ENCODE measurements at regions not wholly inside any gene's neighbourhood (a gene's known extent, or its start where the extent isn't known, plus 50 kb on each side); places are given as distances from the start of the nearest gene placed in this dataset.
"Not testable (repeated sequence)": the region's sequence is repeated elsewhere in the genome, so short reads cannot be mapped to it uniquely, and the experiment has no call there.

DNA sequence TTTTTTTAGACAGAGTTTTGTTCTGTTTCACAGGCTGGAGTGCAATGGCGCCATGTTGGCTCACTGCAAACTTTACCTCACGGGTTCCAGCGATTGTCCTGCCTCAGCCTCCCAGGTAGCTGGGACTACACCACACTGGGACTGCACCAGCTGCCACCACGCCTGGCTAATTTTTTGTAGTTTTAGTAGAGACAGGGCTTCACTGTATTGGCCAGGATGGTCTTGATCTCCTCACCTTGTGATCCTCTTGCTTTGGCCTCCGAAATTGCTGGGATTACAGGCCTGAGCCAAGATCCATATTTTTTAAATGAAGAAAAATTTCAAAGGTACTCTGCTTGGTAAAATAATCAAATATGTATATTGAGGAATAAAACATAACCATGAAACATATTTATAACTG, 195.8 kb upstream of the TPTE start:
- peak; percentile 63 for DNase-seq (ENCODE audit: low read depth)

DNA sequence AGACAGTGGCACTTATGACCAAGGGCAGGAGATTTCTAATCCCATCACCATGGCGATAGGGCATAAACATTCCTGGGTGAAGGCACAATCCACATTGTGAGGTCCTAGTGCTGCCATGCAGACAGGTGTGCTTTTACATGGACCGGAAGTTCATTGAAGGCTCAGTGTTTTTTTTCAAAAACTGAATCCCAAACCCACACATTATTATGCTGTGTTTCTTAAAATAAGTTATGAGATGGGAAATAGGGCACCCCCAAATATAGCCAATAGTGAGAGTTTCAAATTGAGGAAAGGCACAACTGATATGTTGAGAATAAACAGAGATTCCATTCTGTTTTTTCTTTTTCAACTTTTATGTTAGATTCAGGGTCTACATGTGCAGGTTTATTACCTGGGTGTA, 195.2 kb upstream of the TPTE start:
- DNase-seq (ENCODE audit: low read depth): not testable (repeated sequence)

DNA sequence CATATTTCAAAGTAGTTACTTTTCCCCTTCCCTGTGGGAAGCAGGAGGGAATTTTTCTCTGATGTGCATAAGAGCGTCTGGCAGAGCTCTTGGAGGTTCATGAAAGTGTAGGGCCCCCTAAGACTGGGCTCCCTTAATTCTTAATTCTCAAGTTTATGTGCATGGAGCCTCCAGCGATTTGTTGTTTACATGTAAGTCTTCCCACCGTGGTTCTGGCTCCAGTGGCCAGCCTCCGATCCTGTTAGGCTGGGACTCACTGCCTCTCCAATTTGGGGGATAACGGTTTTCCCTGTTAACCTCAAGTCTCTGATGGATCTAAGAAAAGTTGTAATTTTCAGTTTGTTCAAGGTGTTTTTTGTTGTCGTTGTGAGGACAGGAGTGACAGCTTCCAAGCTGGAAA, 192.7 kb upstream of the TPTE start:
- not testable (repeated sequence) for DNase-seq (ENCODE audit: low read depth)

DNA sequence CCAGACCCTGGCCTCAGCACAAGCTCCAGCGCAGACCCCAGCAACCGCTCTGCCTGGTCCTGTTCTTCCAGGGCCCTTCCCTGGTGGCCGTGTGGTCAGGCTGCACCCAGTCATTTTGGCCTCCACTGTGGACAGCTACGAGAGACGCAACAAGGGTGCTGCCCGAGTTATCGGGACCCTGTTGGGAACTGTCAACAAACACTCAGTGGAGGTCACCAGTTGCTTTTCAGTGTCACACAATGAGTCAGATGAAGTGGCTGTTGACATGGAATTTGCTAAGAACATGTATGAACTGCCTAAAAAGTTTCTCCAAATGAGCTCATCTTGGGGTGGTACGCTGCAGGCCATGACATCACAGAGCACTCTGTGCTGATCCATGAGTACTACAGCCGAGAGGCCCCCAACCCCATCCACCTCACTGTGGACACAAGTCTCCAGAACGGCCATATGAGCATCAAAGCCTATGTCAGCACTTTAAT, 190.7 kb upstream of the TPTE start:
- DNase-seq (ENCODE audit: low read depth): not testable (repeated sequence)

DNA sequence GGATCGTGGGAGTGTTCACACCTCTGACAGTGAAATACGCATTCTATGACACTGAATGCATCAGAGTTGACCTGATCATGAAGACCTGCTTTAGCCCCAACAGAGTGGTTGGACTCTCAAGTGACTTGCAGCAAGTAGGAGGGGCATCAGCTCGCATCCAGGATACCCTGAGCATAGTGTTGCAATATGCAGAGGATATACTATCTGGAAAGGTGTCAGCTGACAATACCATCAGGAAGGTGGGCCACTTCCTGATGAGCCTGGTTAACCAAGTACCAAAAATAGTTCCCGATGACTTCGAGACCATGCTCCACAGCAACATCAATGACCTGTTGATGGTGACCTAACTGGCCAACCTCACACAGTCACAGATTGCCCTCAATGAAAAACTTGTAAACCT, 190.2 kb upstream of the TPTE start:
- not testable (repeated sequence) for DNase-seq (ENCODE audit: low read depth)

DNA sequence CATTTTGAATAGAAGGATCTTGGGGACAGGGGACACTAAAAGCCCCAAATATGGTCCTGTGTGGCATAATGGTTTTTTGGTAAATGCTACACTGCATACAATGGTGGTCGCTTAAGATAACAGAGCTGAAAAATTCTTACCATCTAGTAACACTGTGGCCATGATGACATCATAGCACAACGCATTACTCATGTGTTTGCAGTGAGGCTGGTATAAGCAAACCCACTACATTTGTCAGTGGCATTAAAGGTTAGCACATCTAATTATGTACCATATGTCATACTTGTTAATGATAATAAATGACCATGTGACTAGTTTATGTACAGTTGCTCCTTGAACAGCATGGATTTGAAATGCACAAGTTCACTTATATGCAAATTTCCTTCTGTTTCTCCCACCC, 188.4 kb upstream of the TPTE start:
- DNase-seq (ENCODE audit: low read depth): not testable (repeated sequence)

DNA sequence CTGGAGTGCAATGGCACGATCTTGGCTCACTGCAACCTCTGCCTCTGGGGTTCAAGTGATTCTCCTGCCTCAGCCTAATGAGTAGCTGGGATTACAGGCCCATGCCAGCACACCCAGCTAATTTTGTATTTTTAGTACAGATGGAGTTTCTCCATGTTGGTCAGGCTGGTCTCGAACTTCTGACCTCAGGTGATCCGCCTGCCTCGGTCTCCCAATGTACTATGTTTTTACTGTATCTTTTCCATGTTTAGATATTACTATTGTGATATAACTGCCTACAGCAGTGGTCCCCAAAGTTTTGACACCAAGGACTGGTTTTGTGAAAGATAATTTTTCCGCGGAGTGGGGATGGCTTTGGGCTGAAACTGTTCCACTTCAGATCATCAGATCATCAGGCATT, 187.0 kb upstream of the TPTE start:
- DNase-seq (ENCODE audit: low read depth): not testable (repeated sequence)

DNA sequence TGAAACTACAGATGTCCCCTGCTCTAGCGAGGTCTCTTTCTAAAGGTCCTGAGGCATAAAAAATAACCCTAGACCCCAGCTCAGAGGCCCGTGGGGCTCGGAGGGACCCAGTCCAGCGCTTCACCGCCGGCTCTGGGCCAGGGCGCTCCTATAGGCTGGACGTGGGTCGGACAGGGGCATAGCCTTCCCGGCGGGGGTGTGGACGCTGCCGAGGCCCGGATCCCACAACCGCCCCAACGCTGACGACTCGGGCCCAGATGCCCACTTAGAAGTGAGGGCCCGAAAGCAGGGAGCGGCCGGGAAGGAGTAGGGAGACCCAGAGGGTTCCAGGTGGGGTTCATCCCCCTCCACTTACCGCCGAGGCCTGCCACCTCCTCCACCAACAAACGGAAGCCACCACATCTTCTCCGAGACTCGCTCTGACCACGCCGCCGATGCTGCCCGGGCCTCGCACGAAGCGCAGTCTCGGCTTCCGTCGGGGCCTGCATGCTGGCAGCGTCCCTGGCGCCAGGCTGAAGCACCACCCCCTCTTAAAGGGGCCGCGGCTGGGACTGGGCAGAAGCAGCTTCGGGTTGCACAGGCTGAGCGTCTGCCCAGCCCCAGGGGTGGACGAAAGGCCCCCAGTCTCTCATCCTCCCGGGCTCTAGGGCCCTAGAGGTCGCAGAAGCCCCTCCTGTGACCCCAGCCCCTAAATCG, 179.0 kb upstream of the TPTE start:
- not testable (repeated sequence) for DNase-seq (ENCODE audit: low read depth)

DNA sequence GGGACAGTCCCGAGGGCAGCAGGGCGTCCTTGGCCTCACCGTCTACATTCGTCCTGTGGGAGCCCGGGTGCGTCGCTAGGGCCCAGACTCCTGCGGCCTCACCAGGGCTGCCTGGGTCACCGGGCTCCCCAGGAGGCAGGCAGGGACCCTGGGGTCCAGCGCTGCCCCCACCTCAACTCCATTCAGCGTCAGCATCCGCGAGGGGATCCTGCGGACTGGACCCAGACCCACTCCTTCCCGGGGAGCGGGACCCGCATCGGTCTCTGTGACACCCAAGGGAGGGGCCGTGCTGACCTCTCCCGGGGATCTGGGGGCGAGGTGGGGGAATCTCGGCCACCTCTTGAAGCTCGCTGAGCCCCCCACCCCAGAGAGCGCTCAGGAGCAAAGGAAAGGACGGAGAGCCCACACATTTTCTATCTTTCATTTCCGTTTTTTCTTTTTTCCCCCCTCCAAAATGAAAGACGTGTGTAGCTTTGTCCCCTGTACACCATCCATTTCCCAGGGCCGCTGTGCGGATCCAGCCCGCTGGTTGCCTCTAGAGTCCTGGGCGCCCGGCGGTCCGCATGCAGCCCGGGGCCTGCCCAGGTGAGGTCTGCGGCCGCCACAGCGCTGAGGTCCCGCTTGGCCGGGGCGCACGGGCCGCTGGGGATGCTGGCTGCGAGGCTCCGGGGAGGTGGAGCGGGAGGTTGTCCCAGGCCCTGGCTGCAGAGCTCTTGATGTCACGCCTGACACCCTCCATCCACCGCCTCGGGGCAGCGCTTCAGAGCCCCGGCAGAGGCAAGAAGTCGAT, 178.0 kb upstream of the TPTE start:
- not testable (repeated sequence) for DNase-seq (ENCODE audit: low read depth)

DNA sequence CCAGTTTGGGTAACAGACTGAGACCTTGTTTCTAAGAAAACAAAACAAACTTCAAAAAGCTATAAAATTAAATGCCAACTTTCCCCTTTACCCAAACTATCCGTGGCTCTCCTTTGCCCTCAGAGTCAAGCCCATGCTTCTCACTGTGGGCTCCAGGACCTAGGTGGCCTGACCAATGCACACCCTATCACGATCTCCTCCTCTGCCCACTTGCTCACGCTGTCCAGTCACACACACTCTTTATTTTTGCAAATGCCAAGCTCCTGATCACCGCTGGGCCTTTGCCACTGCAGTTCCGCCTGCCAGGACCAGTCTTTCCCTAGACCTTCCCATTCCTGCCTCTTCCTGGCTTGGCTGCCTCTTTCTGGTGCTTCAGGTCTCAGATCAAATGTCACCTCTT, 177.1 kb upstream of the TPTE start:
- DNase-seq (ENCODE audit: low read depth): not testable (repeated sequence)

DNA sequence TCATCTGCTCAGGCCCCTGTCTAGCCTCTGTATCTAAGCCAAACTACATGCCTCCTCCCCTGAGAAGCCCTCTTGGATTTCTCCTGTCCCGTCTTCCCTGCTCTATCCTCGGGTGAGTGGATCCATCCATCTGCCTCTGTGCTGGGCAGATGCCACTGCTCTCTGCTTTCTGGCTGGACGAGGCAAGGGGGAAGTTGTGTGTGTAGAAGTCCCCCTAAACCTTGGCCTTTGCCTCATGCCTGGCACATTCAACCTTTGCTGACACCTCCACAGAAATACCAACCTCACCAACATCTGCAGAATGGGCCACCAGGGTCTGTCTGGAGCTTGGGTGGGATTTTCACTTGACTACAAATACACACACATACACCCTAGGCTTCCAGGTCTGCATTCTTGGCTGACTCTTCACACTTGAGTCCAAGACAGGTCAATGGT, 176.2 kb upstream of the TPTE start:
- not testable (repeated sequence) for DNase-seq (ENCODE audit: low read depth)

DNA sequence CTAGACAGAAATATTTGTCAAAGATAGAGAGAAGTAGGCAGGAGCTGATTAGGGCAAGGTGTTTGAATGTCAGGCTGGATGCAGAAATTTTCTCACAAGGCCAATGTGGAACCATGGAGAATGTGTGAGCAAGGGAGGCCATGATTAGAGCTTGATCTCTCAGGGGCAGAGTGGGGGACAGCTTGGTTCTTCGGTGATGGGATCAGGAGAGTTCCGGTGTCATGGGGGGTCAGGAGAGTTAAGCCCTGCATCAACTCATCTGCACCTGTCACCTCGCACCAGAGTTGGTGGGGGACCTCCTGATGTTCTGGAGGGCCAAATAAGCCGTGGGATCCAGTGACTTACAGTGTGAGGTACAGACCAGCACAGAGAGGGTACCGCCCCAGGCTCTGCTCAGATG, 175.1 kb upstream of the TPTE start:
- not testable (repeated sequence) for DNase-seq (ENCODE audit: low read depth)

DNA sequence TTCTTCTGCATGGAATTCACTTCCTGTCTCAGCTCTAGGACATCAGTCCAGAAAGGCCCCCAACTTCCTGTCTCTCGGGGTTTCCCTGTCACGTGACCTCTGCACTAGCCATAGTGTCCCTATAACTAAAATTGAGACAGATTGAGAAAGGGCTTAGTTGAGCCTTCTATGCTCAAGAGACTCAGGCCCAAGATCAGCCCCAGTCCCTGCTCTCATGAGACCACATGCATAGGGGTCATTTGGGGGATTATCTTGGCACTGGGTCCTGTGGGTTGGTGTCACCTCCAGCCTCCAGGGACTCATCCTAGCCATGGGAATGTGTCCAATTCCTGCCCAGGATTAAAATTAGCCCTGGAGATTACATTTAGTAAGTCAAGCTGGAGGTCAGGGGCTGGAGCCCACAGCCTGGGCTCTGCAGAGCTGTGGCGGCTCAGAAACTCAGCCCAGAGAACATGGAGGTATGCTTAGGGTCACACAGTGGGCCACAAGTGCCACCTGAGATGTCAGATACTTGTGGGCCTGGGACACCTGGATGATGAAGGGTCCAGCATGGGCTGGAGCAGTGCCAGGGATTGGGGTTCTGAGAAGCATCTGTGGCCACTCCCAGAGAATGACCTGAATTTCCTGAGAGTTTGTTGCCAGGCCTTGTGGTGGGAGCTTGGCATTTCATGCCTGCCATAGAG, 174.3 kb upstream of the TPTE start:
- DNase-seq (ENCODE audit: low read depth): not testable (repeated sequence)

DNA sequence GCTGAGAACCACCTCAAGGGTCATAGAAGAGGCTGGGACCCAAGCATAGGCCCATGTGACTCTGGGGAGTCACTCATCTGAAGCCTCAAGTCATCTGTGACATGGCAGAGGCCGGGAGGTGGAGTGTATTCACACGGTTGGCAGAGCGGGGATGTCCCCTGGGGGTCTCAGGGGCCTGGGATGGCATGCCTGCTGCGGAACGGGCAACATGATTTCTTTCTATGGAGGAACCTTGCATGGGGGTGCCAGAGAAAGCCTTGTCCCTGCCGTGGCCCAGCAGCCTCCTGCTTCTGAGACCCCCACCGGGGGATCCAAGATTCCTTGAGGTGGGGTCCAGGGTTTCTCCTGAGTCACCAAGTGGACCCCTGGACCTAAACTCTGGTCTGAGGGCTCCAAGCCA, 173.7 kb upstream of the TPTE start:
- not testable (repeated sequence) for DNase-seq (ENCODE audit: low read depth)

DNA sequence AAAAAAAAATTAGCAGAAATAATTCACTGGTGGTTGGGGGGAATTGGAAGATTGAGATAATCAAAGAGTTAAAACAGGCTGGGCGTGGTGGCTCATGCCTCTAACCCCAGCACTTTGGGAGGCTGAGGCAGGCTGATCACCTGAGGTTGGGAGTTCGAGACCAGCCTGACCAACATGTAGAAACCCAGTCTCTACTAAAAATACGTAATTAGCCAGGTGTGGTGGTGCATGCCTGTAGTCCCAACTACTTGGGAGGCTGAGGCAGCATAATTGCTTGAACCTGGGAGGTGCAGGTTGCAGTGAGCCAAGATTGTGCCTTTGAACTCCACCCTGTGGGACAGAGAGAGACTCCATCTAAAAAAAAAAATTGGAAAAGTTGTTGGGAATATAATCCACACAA, 173.2 kb upstream of the TPTE start:
- DNase-seq (ENCODE audit: low read depth): not testable (repeated sequence)

DNA sequence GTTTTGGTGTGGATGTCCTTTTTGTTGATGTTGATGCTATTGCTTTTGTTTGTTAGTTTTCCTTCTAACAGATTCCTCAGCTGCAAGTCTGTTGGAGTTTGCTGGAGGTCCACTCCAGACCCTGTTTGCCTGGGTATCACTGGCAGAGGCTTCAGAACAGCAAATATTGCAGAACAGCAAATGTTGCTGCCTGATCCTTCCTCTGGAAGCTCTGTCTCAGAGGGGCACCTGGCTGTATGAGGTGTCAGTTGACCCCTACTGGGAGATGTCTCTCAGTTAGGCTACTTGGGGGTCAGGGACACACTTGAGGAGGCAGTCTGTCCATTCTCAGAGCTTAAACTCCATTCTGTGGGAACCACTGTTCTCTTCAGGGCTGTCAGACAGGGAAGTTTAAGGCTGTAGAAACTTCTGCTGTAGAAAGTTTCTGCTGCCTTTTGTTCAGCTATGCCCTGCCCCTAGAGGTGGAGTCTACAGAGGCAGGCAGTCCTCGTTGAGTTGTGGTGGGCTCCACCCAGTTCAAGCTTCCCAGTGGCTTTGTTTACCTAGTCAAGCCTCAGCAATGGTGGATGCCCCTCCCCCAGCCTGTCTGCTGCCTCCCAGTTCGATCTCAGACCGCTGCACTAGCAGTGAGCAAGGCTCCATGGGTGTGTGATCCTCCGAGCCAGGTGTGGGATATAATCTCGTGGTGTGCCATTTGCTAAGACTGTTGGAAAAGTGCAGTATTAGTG, 166.4 kb upstream of the TPTE start:
- DNase-seq (ENCODE audit: low read depth): not testable (repeated sequence)

DNA sequence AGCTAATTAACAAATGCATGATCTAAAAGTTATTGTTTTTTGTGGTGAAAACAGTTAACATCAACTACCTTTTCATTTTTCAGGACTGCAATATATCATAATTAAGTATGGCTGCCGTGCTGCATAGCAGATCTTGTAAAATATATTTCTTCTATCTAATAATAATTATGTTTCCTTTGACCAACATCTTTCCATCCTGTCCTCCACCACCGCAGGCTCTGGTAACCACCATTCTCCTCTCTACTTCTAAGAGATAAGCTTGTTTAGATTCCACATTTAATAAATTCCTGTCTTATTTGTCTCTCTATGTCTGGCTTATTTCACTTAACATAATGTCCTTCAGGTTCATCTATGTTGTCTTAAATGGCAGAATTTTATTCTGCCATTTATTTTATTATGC, 162.3 kb upstream of the TPTE start:
- DNase-seq (ENCODE audit: low read depth): not testable (repeated sequence)

DNA sequence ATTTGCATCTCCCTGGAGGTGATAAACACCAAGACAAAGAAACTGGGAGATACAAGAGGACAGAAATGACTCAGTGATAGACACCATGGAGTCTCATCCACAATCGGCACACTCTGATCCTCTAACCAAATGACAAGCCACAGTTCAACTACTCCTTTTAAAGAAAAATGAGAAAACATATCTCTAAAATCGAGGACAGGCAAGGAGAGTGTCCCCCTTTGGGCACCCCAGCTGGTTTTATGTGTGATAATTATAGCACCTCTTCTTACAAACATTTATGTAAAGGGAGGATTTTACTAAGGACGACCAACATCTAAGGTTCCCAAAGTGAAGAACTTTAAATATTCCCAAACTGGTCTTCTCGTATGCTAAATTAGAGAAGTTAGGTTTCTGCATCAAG, 161.5 kb upstream of the TPTE start:
- not testable (repeated sequence) for DNase-seq (ENCODE audit: low read depth)

DNA sequence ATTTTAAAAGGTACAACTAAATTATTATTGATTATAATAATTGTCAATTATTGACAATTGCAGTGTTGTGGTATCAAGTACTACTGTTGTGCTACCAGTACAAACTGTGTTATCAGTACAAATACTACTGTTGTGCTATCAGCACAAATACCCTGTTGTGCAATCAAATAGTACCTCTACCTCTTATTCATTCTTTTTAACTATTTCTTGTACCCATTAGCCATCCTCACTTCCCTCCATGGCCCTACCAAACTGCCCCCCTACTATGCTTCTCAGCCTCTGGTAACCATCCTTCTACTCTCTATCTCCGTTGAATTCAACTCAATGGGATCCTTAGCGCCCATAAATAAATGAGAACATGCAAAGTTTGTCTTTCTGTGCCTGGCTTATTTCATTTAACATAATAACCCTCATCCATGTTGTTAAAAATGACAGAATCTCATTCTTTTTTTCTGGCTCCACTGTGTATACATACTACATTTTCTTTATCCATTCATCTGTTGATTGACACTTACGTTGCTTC, 160.1 kb upstream of the TPTE start:
- DNase-seq (ENCODE audit: low read depth): not testable (repeated sequence)

DNA sequence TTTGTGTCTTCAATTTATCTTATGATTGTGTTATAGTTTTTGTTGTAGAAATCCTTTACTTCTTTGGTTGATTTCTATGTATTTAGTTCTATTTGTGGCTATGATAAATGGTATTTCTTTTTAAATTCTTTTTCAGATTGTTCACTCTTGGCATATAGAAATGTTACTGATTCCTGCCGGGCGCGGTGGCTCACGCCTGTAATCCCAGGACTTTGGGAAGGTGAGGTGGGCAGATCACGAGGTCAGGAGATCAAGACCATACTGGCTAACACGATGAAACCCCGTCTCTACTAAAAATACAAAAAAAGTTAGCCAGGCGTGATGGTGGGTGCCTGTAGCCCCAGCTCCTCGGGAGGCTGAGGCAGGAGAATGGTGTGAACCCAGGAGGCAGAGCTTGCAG, 158.6 kb upstream of the TPTE start:
- DNase-seq (ENCODE audit: low read depth): not testable (repeated sequence)

DNA sequence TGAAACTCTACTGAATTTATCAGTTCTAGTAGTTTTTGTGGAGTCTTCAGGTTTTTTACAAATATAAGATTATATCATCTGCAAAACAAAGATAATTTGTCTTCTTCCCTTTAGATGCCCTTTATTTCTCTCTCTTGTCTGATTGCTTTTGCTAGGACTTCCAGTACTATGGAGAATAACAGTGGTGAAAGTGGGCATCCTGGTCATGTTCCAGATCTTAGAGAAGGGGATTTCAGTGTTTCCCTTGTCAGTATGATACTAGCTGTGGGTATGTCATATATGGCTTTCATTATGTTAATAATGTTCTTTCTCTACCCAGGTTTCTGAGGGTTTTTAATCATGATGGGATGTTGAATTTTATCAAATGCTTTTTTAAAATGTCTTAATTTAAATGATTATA, 158.1 kb upstream of the TPTE start:
- not testable (repeated sequence) for DNase-seq (ENCODE audit: low read depth)

DNA sequence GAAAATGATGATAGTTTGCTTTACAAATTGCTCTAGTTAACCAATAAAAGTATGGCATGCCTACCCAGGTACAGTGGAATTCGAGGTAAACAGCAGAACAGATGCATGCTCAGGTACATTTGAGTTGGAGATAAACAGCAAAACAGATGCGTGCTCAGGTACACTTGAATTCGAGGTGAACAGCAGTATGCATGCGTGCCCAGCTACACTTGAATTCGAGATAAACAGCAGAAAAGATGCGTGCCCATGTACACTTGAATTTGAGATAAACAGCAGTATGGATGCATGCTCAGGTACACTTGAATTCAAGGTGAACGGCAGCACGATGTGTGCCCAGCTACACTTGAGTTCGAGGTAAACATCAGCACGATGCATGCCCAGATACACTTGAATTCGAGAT, 155.2 kb upstream of the TPTE start:
- DNase-seq (ENCODE audit: low read depth): not testable (repeated sequence)

All from CMK (cell line).